SK-N-MC (cell line): ENCODE measurements at regions not wholly inside any gene's neighbourhood (a gene's known extent, or its start where the extent isn't known, plus 50 kb on each side); places are given as distances from the start of the nearest gene placed in this dataset.
"Not testable (repeated sequence)": the region's sequence is repeated elsewhere in the genome, so short reads cannot be mapped to it uniquely, and the experiment has no call there.

ENCODE experiments used
- DNase-seq: peaks from one replicate; pipeline ENCODE4 v3.0.0-alpha.2; 2011; ENCODE audit warnings: low read depth, low spot score
- H3K27ac ChIP-seq: fragments of 200-600 bp; sonication (generic); 2 replicates; pipeline ENCODE4 v1.5.1; 2016; ENCODE audit warnings: mixed run types
- H3K36me3 ChIP-seq: fragments of 200-600 bp; sonication (generic); 2 replicates; pipeline ENCODE4 v1.6.1; 2017; ENCODE audit warnings: antibody characterized with exemption, low read length, mixed read lengths; ENCODE audit not compliant: insufficient read depth
- H3K4me3 ChIP-seq: fragments of 200-600 bp; sonication (generic); 2 replicates; pipeline ENCODE4 v1.5.1; 2016
- H3K9ac ChIP-seq: fragments of 200-600 bp; sonication (generic); 2 replicates; pipeline ENCODE4 v1.8.0; 2017; ENCODE audit warnings: mixed run types, mixed read lengths; ENCODE audit not compliant: insufficient read length
- H3K9me3 ChIP-seq: fragments of 200-600 bp; sonication (generic); 2 replicates; pipeline ENCODE4 v1.6.1; 2017; ENCODE audit warnings: low read depth, mild to moderate bottlenecking, antibody characterized with exemption, low read length, moderate library complexity, mixed read lengths
- EZH2 ChIP-seq: fragments of 200-600 bp; sonication (generic); IDR thresholded peaks from one replicate; pipeline ENCODE4 v1.6.1; 2017; ENCODE audit warnings: antibody characterized with exemption
- FOXP2 ChIP-seq: optimal IDR thresholded peaks from 2 replicates; pipeline ENCODE3; 2011; ENCODE audit warnings: mild to moderate bottlenecking, moderate library complexity; ENCODE audit not compliant: insufficient read depth; ENCODE audit errors: extremely low read length, control extremely low read depth
- POLR2AphosphoS5 ChIP-seq: IDR thresholded peaks from 2 replicates; pipeline ENCODE4 v1.6.1; 2012; ENCODE audit warnings: mild to moderate bottlenecking, low read depth, low read length, borderline replicate concordance

GRCh38 chr2:192957425-192957824 lies 762.7 kb upstream of the TMEFF2 start:
- H3K9ac ChIP-seq: no peak overlapping the region
- H3K36me3 ChIP-seq: no peaks in the 10 kb centered on the region
- DNase-seq: no peak
- no peak overlapping the region for H3K27ac ChIP-seq
- no peaks in the 10 kb centered on the region for H3K9me3 ChIP-seq
- no peak for TF ChIP-seq POLR2AphosphoS5
- no peak for TF ChIP-seq EZH2
- no peak for TF ChIP-seq FOXP2
- H3K4me3 ChIP-seq: no peak overlapping the region

- no peaks in the 10 kb centered on the region for H3K9me3 ChIP-seq
- no peaks in the 10 kb centered on the region for H3K36me3 ChIP-seq
- no peak overlapping the region for H3K4me3 ChIP-seq
- TF ChIP-seq POLR2AphosphoS5 (no peak), EZH2 (no peak), FOXP2 (no peak)
- H3K9ac ChIP-seq: no peak overlapping the region
- no peak overlapping the region for H3K27ac ChIP-seq
- no peak for DNase-seq
These were observed 758.4 kb upstream of the TMEFF2 start for GRCh38 chr2:192953116-192953515.

GRCh38 chr2:192952245-192952644 lies 757.5 kb upstream of the TMEFF2 start:
- no peak for DNase-seq
- no peak for TF ChIP-seq EZH2
- TF ChIP-seq POLR2AphosphoS5: no peak
- TF ChIP-seq FOXP2: no peak

GRCh38 chr2:192948316-192948715 lies 753.6 kb upstream of the TMEFF2 start:
- Histone ChIP-seq H3K9ac (no peak overlapping the region), H3K4me3 (no peak overlapping the region), H3K36me3 (no peaks in the 10 kb centered on the region), H3K27ac (no peak overlapping the region), H3K9me3 (no peaks in the 10 kb centered on the region)
- TF ChIP-seq EZH2 (no peak), FOXP2 (no peak), POLR2AphosphoS5 (no peak)
- no peak for DNase-seq

More at GRCh38 chr2:192952245-192952644, 757.5 kb upstream of the TMEFF2 start:
- Histone ChIP-seq H3K9ac (no peak overlapping the region), H3K9me3 (no peaks in the 10 kb centered on the region), H3K4me3 (no peak overlapping the region), H3K27ac (no peak overlapping the region), H3K36me3 (no peaks in the 10 kb centered on the region)

- H3K36me3 ChIP-seq: no peaks in the 10 kb centered on the region
- DNase-seq: no peak
- H3K4me3 ChIP-seq: no peak overlapping the region
- H3K9ac ChIP-seq: no peak overlapping the region
- no peak for TF ChIP-seq POLR2AphosphoS5
- H3K9me3 ChIP-seq: no peaks in the 10 kb centered on the region
- no peak overlapping the region for H3K27ac ChIP-seq
These were observed 752.6 kb upstream of the TMEFF2 start for GRCh38 chr2:192947352-192947751.

GRCh38 chr2:192940767-192941166 lies 746.0 kb upstream of the TMEFF2 start:
- no peak for TF ChIP-seq POLR2AphosphoS5
- no peak for TF ChIP-seq EZH2
- TF ChIP-seq FOXP2: no peak
- no peak overlapping the region for H3K27ac ChIP-seq
- no peak for DNase-seq
- H3K9me3 ChIP-seq: no peaks in the 10 kb centered on the region
- H3K4me3 ChIP-seq: no peak overlapping the region
- no peak overlapping the region for H3K9ac ChIP-seq
- H3K36me3 ChIP-seq: no peaks in the 10 kb centered on the region

GRCh38 chr2:192932376-192932775 lies 737.6 kb upstream of the TMEFF2 start:
- H3K36me3 ChIP-seq: no peaks in the 10 kb centered on the region
- TF ChIP-seq POLR2AphosphoS5 (no peak), FOXP2 (no peak), EZH2 (no peak)
- H3K9ac ChIP-seq: no peak overlapping the region
- H3K9me3 ChIP-seq: no peaks in the 10 kb centered on the region
- no peak for DNase-seq
- no peak overlapping the region for H3K4me3 ChIP-seq
- no peak overlapping the region for H3K27ac ChIP-seq

- DNase-seq, H3K9ac ChIP-seq, H3K27ac ChIP-seq, H3K9me3 ChIP-seq, H3K4me3 ChIP-seq, H3K36me3 ChIP-seq: not testable (repeated sequence)
These were observed 726.9 kb upstream of the TMEFF2 start for GRCh38 chr2:192921631-192922030.

GRCh38 chr2:192901446-192901845 lies 706.7 kb upstream of the TMEFF2 start:
- no peaks in the 10 kb centered on the region for H3K36me3 ChIP-seq
- no peak for TF ChIP-seq FOXP2
- no peak for TF ChIP-seq EZH2
- TF ChIP-seq POLR2AphosphoS5: no peak
- DNase-seq: no peak
- no peak overlapping the region for H3K27ac ChIP-seq
- no peaks in the 10 kb centered on the region for H3K9me3 ChIP-seq
- no peak overlapping the region for H3K9ac ChIP-seq
- no peak overlapping the region for H3K4me3 ChIP-seq
